ENCODE measurements at regions not wholly inside any gene's neighbourhood (a gene's known extent, or its start where the extent isn't known, plus 50 kb on each side); places are given as distances from the start of the nearest gene placed in this dataset.

DNA sequence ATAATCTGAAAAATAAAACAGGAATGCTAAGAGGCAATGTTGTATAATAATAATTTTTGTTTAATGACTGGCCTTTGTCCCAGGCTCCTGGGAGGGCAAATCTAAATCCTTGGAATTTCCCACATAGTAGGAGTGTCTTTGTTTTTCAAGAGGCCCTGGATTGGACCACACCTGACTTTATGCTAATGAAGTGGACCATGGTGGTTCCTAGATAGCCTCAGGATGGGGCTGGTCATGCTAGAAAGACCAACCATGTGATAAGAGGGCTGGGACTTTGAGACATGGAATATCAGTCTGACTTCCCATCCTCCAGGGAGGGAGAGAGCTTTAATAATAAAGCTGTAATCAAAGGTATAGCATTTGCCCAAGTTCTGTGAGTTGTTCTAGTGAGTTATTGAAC is 138.2 kb upstream of the RAB4A start:
- TF ChIP-seq, protein P1, sequence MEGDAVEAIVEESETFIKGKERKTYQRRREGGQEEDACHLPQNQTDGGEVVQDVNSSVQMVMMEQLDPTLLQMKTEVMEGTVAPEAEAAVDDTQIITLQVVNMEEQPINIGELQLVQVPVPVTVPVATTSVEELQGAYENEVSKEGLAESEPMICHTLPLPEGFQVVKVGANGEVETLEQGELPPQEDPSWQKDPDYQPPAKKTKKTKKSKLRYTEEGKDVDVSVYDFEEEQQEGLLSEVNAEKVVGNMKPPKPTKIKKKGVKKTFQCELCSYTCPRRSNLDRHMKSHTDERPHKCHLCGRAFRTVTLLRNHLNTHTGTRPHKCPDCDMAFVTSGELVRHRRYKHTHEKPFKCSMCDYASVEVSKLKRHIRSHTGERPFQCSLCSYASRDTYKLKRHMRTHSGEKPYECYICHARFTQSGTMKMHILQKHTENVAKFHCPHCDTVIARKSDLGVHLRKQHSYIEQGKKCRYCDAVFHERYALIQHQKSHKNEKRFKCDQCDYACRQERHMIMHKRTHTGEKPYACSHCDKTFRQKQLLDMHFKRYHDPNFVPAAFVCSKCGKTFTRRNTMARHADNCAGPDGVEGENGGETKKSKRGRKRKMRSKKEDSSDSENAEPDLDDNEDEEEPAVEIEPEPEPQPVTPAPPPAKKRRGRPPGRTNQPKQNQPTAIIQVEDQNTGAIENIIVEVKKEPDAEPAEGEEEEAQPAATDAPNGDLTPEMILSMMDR (IDR thresholded peaks at IDR 0.05; ENCODE audit: low read length), result no peak
- no peak for TF ChIP-seq EZH2phosphoT487 (IDR thresholded peaks at IDR 0.05; ENCODE audit: low read length)
